Neutrophil (primary cell): ENCODE measurements at regions not wholly inside any gene's neighbourhood (a gene's known extent, or its start where the extent isn't known, plus 50 kb on each side); places are given as distances from the start of the nearest gene placed in this dataset.
"Not testable (repeated sequence)": the region's sequence is repeated elsewhere in the genome, so short reads cannot be mapped to it uniquely, and the experiment has no call there.

Source experiments
- H3K27ac ChIP-seq: fragments of 200-600 bp; sonication (generic); 2 replicates; pipeline ENCODE4 v1.5.1; 2016; ENCODE audit warnings: mild to moderate bottlenecking, moderate library complexity
- H3K27me3 ChIP-seq: fragments of 200-600 bp; sonication (generic); 2 replicates; pipeline ENCODE4 v1.6.0; 2016; ENCODE audit warnings: mild to moderate bottlenecking
- H3K36me3 ChIP-seq: fragments of 200-600 bp; sonication (generic); 2 replicates; pipeline ENCODE4 v1.5.1; 2017
- H3K4me1 ChIP-seq, 2 experiments: fragments of 200-600 bp in 1 of 2; sonication (generic) in 1 of 2; 1 replicate in 1 of 2; 2 replicates in 1 of 2; pipeline versions ENCODE4 v1.5.1 to v1.6.1; 2013 to 2016; ENCODE audit warnings: low read depth in 1 of 2, low read length in 1 of 2, mild to moderate bottlenecking in 1 of 2, moderate library complexity in 1 of 2; ENCODE audit not compliant: control insufficient read depth in 1 of 2, insufficient read depth in 1 of 2
- H3K4me3 ChIP-seq, 2 experiments: fragments of 200-600 bp in 1 of 2; sonication (generic) in 1 of 2; 1 replicate in 1 of 2; 2 replicates in 1 of 2; pipeline ENCODE4 v1.5.1; 2013 to 2016; ENCODE audit warnings: low read depth in 1 of 2, low read length in 1 of 2, mild to moderate bottlenecking in 1 of 2, moderate library complexity in 1 of 2
- H3K9me3 ChIP-seq: fragments of 200-600 bp; sonication (generic); 2 replicates; pipeline ENCODE4 v1.5.1; 2016
- CTCF ChIP-seq: fragments of 200-600 bp; sonication (generic); IDR thresholded peaks from 2 replicates; pipeline ENCODE4 v1.5.1; 2016; ENCODE audit warnings: antibody characterized with exemption

DNA sequence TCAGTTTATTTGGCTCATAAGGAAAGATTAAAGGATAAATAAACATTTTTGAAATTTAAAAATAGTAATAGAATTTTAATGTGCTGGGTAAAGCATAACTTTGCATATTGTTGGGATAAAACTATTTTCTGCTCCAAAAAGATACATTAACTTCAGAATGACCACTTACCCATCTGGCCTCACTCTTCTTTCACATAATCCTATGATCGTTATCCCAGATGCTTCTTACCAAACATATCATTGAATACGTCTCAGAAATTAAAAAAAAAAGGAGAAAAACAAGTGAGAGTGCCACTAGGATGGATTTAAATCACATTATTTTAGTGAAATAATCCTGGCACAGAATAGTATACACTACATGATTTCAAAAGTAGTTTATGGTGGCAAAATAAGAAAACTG is 677.5 kb upstream of the ZWINT start:
- Histone ChIP-seq H3K4me3 (no peak overlapping the region), H3K9me3 (no peaks in the 10 kb centered on the region), H3K27ac (no peak overlapping the region), H3K4me1 (no peaks in the 10 kb centered on the region), H3K27me3 (no peaks in the 10 kb centered on the region), H3K36me3 (no peaks in the 10 kb centered on the region)
- no peak for TF ChIP-seq CTCF

DNA sequence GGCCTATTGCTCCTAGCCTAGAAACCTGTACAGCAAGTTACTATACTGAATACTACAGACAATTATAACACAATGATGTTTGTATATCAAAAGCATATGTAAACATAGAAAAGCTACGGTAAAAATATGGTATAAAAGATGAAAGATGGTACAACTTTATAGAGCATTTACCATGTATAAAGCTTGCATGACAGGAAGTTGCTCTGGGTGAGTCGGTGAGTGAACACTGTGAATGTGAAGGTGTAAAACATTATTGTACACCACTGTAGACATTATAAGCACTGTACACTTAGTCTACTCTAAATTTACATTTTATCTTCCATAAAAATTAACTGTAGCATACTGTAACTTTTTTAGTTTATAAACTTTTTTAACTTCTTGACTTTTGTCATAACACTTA is 674.3 kb upstream of the ZWINT start:
- Histone ChIP-seq H3K4me3 (no peak overlapping the region), H3K9me3 (no peaks in the 10 kb centered on the region), H3K27ac (no peak overlapping the region), H3K27me3 (no peaks in the 10 kb centered on the region), H3K36me3 (no peaks in the 10 kb centered on the region), H3K4me1 (no peaks in the 10 kb centered on the region)
- TF ChIP-seq CTCF, result no peak

- H3K36me3 ChIP-seq, H3K27ac ChIP-seq, H3K27me3 ChIP-seq, H3K4me1 ChIP-seq, H3K9me3 ChIP-seq, H3K4me3 ChIP-seq: not testable (repeated sequence)
Observed at GRCh38 chr10:57032301-57032700, 671.2 kb upstream of the ZWINT start.

DNA sequence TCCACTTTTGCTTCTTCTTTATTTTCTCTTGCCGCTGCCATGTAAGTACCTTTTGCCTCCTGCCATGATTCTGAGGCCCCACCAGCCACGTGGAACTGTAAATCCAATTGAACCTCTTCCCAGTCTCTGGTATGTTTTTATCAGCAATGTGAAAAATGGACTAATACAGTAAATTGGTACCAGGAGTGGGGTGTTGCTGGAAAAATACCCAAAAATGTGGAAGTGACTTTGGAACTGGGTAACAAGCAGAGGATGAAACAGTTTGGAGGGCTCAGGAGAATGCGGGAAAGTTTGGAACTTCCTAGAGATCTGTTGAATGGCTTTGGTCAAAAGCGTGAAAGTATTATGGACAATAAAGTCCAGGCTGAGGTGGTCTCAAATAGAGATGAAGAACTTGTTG is 670.3 kb upstream of the ZWINT start:
- Histone ChIP-seq H3K27ac (no peak overlapping the region), H3K4me3 (no peak overlapping the region), H3K4me1 (no peaks in the 10 kb centered on the region), H3K9me3 (no peaks in the 10 kb centered on the region), H3K36me3 (no peaks in the 10 kb centered on the region), H3K27me3 (no peaks in the 10 kb centered on the region)
- TF ChIP-seq CTCF, result no peak

DNA sequence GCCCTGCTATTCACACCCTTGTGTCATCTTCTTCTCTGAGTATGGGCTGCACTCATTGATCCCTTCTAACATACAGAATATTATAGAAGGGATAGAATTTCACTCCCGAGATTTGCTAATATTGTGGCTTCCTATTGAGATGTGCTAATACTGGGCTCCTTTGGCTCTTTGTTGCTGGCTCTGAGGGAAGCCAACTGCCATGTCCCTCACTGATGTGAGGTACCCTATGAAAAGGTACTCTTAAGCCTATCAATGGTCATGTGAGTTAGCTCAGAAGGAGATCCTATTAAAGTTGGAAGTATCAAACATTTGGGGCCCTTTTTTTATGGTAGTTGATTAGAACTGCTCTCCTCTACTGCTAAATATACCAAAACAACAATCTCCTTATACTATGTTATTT is 665.2 kb upstream of the ZWINT start:
- Histone ChIP-seq H3K27me3 (no peaks in the 10 kb centered on the region), H3K4me3 (no peak overlapping the region), H3K36me3 (no peaks in the 10 kb centered on the region), H3K4me1 (no peaks in the 10 kb centered on the region), H3K27ac (no peak overlapping the region), H3K9me3 (no peaks in the 10 kb centered on the region)
- no peak for TF ChIP-seq CTCF

DNA sequence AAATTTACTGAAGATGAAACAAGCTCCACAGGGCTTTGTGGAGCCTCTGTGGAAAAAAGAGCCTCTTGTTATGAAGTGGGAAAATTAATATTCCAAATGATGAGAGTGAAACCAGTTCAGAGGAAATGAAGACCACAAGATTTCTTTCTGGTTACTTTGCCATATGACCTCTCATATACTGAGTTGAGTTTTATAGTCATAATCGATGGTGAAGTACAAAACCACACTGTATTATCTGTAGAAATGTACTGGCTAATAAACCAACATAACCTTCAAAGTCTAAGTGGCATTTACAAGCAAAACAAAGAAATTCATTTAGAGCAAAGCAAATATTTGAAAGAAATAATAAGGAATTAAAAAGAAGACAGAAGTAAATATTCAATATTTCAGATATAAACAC is 662.6 kb upstream of the ZWINT start:
- no peak overlapping the region for H3K27ac ChIP-seq
- H3K4me1 ChIP-seq, result no peaks in the 10 kb centered on the region
- H3K9me3 ChIP-seq, result no peaks in the 10 kb centered on the region
- H3K4me3 ChIP-seq, result no peak overlapping the region
- no peak for TF ChIP-seq CTCF
- no peaks in the 10 kb centered on the region for H3K27me3 ChIP-seq
- H3K36me3 ChIP-seq, result no peaks in the 10 kb centered on the region
